ENCODE measurements at regions not wholly inside any gene's neighbourhood (a gene's known extent, or its start where the extent isn't known, plus 50 kb on each side); places are given as distances from the start of the nearest gene placed in this dataset.

GRCh38 chr15:62619526-62619925 is 423.0 kb upstream of the TPM1 start:
- no peak for DNase-seq

- no peak for DNase-seq
Observed at GRCh38 chr15:62622775-62623174, 419.8 kb upstream of the TPM1 start.

GRCh38 chr15:62624547-62625378 is 417.8 kb upstream of the TPM1 start:
- no peak for DNase-seq

- no peak for DNase-seq
Observed at GRCh38 chr15:62625429-62626033, 417.0 kb upstream of the TPM1 start.

- no peak for DNase-seq
Observed at GRCh38 chr15:62626903-62627302, 415.6 kb upstream of the TPM1 start.

GRCh38 chr15:62631076-62631724 is 411.3 kb upstream of the TPM1 start:
- no peak for DNase-seq

- DNase-seq, result no peak
Observed at GRCh38 chr15:62636823-62637573, 405.5 kb upstream of the TPM1 start.

GRCh38 chr15:62637574-62637897 is 405.0 kb upstream of the TPM1 start:
- no peak for DNase-seq

- DNase-seq, result no peak
Observed at GRCh38 chr15:62637950-62638619, 404.5 kb upstream of the TPM1 start.

GRCh38 chr15:62639432-62639831 is 403.1 kb upstream of the TPM1 start:
- DNase-seq, result no peak

GRCh38 chr15:62639906-62640605 is 402.5 kb upstream of the TPM1 start:
- no peak for DNase-seq

GRCh38 chr15:62641825-62642224 is 400.7 kb upstream of the TPM1 start:
- DNase-seq, result no peak

- DNase-seq, result no peak
Observed at GRCh38 chr15:62643572-62643971, 399.0 kb upstream of the TPM1 start.

GRCh38 chr15:62644216-62644888 is 398.2 kb upstream of the TPM1 start:
- DNase-seq, result no peak

GRCh38 chr15:62644889-62645742 is 397.4 kb upstream of the TPM1 start:
- no peak for DNase-seq

- no peak for DNase-seq
Observed at GRCh38 chr15:62647202-62647842, 395.2 kb upstream of the TPM1 start.

- DNase-seq, result no peak
Observed at GRCh38 chr15:62647843-62648505, 394.6 kb upstream of the TPM1 start.

GRCh38 chr15:62648954-62649353 is 393.6 kb upstream of the TPM1 start:
- no peak for DNase-seq

GRCh38 chr15:62649793-62650420 is 392.6 kb upstream of the TPM1 start:
- no peak for DNase-seq

All from CD4-positive, alpha-beta T cell treated with Interleukin-10 for 1 hour (primary cell).